ENCODE measurements at regions not wholly inside any gene's neighbourhood (a gene's known extent, or its start where the extent isn't known, plus 50 kb on each side); places are given as distances from the start of the nearest gene placed in this dataset.

DNA sequence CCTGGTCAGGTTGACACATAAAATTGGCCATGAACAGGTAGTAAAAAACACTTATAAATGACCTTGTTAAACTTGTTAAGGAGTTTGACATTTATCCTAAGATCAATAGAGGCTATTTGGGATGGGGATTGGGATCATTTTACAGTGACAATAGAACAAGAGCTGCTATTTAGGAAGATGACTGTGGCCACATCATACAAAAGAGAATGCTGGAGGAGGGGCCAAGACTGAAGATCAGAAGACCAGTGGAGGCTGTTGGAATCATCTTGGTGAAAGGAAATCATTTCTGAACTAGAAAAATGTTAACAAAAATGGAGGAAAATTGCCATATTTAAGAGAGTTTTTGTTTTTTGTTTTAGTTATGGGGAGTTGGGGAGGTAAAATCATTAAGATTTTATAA lies 304.8 kb upstream of the TLE4 start:
- Histone ChIP-seq H3K36me3 (no peaks in the 10 kb centered on the region), H3K27me3 (no peaks in the 10 kb centered on the region), H3K9me3 (ENCODE audit: low read depth) (no peaks in the 10 kb centered on the region), H3K4me3 (no peak overlapping the region), H3K4me1 (ENCODE audit: low read depth) (no peaks in the 10 kb centered on the region), H3K27ac (no peak overlapping the region)
- TF ChIP-seq, protein P1, sequence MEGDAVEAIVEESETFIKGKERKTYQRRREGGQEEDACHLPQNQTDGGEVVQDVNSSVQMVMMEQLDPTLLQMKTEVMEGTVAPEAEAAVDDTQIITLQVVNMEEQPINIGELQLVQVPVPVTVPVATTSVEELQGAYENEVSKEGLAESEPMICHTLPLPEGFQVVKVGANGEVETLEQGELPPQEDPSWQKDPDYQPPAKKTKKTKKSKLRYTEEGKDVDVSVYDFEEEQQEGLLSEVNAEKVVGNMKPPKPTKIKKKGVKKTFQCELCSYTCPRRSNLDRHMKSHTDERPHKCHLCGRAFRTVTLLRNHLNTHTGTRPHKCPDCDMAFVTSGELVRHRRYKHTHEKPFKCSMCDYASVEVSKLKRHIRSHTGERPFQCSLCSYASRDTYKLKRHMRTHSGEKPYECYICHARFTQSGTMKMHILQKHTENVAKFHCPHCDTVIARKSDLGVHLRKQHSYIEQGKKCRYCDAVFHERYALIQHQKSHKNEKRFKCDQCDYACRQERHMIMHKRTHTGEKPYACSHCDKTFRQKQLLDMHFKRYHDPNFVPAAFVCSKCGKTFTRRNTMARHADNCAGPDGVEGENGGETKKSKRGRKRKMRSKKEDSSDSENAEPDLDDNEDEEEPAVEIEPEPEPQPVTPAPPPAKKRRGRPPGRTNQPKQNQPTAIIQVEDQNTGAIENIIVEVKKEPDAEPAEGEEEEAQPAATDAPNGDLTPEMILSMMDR (IDR thresholded peaks at IDR 0.05; ENCODE audit: low read depth, low read length) = no peak
- no peak for DNase-seq (ENCODE audit: low read depth in 1 of 2, low spot score in 1 of 2)

DNA sequence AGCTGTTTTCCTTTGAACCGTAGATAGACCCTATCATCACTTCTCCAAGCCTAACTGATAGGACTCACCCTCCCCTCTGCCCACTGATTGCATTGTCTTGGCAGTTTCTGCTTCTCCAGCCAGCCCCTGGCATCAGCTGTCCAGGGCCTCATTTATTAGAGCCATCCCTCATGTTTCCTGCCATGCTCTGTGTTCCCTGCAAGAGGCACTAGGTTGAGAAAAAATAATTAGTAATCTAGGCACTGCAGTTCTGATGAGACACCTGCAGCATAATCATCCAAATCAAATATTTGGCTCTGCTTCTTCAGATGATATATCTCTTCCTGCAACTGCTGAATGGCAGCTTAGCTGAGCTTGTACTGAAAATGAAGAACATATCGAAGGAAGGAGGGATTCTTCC lies 303.0 kb upstream of the TLE4 start:
- DNase-seq (ENCODE audit: low read depth in 1 of 2, low spot score in 1 of 2) = no peak

DNA sequence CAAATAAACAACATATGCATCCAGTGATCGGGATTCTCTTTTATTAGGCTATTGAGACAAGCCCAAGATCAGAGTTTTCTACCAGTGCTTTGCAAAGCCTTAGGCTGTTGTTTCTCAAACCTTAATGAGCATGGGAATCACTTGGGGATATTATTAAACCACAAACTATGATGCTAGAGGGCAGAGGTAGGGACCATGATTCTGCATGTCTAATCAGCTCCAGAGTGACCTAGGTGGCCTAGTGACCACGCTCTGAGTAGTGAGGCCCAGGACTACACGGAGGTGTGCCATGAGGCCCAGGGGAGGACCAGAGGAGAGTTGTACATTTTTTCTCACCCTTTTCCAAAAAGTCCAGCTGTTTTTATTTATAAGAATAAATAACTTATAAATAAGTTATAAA lies 298.5 kb upstream of the TLE4 start:
- H3K27me3 ChIP-seq = no peaks in the 10 kb centered on the region
- DNase-seq (ENCODE audit: low read depth in 1 of 2, low spot score in 1 of 2) = no peak
- no peak overlapping the region for H3K4me3 ChIP-seq
- H3K27ac ChIP-seq = no peak overlapping the region
- TF ChIP-seq, protein P1 (IDR thresholded peaks at IDR 0.05; ENCODE audit: low read depth, low read length) = no peak
- no peaks in the 10 kb centered on the region for H3K4me1 ChIP-seq (ENCODE audit: low read depth)
- no peaks in the 10 kb centered on the region for H3K36me3 ChIP-seq
- H3K9me3 ChIP-seq (ENCODE audit: low read depth) = no peaks in the 10 kb centered on the region

More for the DNA sequence above, 303.0 kb upstream of the TLE4 start:
- TF ChIP-seq, protein P1 (IDR thresholded peaks at IDR 0.05; ENCODE audit: low read depth, low read length) = no peak
- H3K27me3 ChIP-seq = no peaks in the 10 kb centered on the region
- no peaks in the 10 kb centered on the region for H3K4me1 ChIP-seq (ENCODE audit: low read depth)
- no peak overlapping the region for H3K27ac ChIP-seq
- H3K9me3 ChIP-seq (ENCODE audit: low read depth) = no peaks in the 10 kb centered on the region
- H3K36me3 ChIP-seq = no peaks in the 10 kb centered on the region
- H3K4me3 ChIP-seq = no peak overlapping the region

DNA sequence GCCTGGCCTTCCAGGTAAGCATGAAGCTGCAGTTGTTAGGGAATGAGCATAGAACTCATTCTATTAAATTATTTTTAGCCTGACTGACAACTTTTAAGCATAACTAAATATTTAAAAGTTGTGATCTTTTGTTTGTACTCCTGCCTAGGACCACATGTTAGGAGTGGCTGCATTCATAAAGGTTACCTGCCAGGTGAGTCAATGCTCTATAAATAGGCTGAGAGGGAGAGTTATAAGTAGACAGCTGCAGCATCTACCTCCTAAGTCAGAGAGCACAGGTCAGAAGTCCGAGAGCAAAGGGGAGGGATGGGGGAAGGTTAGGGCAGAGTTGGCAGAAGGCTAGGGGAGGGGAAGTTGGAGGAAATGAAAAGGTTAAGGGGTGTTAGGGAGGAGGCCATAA lies 292.4 kb upstream of the TLE4 start:
- no peak for DNase-seq (ENCODE audit: low read depth in 1 of 2, low spot score in 1 of 2)
- no peaks in the 10 kb centered on the region for H3K4me1 ChIP-seq (ENCODE audit: low read depth)
- H3K27ac ChIP-seq = no peak overlapping the region
- no peaks in the 10 kb centered on the region for H3K9me3 ChIP-seq (ENCODE audit: low read depth)
- H3K36me3 ChIP-seq = no peaks in the 10 kb centered on the region
- no peaks in the 10 kb centered on the region for H3K27me3 ChIP-seq
- TF ChIP-seq, protein P1 (IDR thresholded peaks at IDR 0.05; ENCODE audit: low read depth, low read length) = no peak
- H3K4me3 ChIP-seq = no peak overlapping the region

DNA sequence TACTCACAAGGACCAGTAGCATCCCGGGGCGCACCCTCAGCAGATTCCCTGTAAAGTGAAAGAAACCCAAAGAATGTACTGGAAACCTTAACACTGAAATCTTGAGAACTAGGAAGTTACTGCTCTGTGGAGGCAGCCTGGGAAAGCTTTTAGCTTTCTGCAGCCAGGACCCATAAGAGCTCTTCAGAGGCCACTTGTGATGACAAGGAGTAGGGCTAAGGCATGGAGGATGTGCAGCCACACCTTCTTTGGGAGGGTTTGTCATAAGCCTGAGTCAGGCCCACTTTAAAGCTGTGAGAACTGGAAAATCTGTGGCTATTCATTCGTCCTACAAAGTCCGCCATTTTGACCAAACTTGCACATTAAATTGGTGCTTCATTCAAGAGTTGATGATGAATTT lies 291.1 kb upstream of the TLE4 start:
- H3K9me3 ChIP-seq (ENCODE audit: low read depth) = no peaks in the 10 kb centered on the region
- TF ChIP-seq, protein P1 (IDR thresholded peaks at IDR 0.05; ENCODE audit: low read depth, low read length) = no peak
- H3K4me1 ChIP-seq (ENCODE audit: low read depth) = no peaks in the 10 kb centered on the region
- H3K36me3 ChIP-seq = no peaks in the 10 kb centered on the region
- no peaks in the 10 kb centered on the region for H3K27me3 ChIP-seq
- no peak for DNase-seq (ENCODE audit: low read depth in 1 of 2, low spot score in 1 of 2)
- no peak overlapping the region for H3K4me3 ChIP-seq
- no peak overlapping the region for H3K27ac ChIP-seq

DNA sequence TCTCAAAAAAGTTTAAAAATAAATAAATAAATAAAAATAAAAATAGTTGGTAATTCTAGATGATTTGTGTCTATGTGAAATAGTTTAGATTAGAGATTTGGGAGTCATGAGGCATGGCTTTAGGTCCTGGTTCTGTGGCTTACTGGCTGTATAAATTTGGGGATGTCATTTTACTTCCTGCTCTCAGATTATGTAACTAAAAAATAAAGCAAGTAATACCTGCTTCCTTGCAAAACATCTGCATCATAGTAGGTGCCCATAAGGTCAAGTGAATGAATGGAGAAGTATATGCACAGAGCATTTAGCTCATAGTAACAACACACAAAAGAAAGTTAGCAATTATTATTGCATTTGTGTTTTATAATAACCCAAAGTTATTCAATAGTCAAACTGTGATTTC lies 287.7 kb upstream of the TLE4 start:
- DNase-seq (ENCODE audit: low read depth in 1 of 2, low spot score in 1 of 2) = no peak

More for the DNA sequence above, 287.7 kb upstream of the TLE4 start:
- H3K4me1 ChIP-seq (ENCODE audit: low read depth) = no peaks in the 10 kb centered on the region
- no peaks in the 10 kb centered on the region for H3K27me3 ChIP-seq
- H3K9me3 ChIP-seq (ENCODE audit: low read depth) = no peaks in the 10 kb centered on the region
- TF ChIP-seq, protein P1 (IDR thresholded peaks at IDR 0.05; ENCODE audit: low read depth, low read length) = no peak
- no peak overlapping the region for H3K27ac ChIP-seq
- H3K36me3 ChIP-seq = no peaks in the 10 kb centered on the region
- no peak overlapping the region for H3K4me3 ChIP-seq
